ENCODE measurements at regions not wholly inside any gene's neighbourhood (a gene's known extent, or its start where the extent isn't known, plus 50 kb on each side); places are given as distances from the start of the nearest gene placed in this dataset.

DNA sequence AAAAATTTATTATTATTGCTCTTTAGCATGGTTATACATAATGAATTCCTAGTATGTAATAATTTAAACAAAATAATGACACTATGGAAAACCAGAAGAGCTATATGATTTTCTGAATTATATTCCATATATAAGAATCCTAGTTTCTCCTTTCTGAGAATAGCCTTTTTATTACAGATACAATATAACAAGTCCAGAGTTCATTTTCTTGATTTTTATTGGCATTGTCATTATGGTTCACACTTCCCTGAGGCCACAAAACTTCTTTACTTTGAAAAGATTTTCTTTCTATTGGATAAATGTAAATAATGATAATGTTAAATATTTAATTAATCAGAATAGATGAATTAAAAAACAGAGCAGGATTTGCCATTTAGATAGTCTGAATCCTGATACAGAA is 362.3 kb upstream of the BCHE start:
- no peak overlapping the region for H3K27ac ChIP-seq
- TF ChIP-seq, protein P1, sequence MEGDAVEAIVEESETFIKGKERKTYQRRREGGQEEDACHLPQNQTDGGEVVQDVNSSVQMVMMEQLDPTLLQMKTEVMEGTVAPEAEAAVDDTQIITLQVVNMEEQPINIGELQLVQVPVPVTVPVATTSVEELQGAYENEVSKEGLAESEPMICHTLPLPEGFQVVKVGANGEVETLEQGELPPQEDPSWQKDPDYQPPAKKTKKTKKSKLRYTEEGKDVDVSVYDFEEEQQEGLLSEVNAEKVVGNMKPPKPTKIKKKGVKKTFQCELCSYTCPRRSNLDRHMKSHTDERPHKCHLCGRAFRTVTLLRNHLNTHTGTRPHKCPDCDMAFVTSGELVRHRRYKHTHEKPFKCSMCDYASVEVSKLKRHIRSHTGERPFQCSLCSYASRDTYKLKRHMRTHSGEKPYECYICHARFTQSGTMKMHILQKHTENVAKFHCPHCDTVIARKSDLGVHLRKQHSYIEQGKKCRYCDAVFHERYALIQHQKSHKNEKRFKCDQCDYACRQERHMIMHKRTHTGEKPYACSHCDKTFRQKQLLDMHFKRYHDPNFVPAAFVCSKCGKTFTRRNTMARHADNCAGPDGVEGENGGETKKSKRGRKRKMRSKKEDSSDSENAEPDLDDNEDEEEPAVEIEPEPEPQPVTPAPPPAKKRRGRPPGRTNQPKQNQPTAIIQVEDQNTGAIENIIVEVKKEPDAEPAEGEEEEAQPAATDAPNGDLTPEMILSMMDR (conservative IDR thresholded peaks at IDR 0.05), result no peak
- TF ChIP-seq ZFX (IDR thresholded peaks at IDR 0.05), result no peak

DNA sequence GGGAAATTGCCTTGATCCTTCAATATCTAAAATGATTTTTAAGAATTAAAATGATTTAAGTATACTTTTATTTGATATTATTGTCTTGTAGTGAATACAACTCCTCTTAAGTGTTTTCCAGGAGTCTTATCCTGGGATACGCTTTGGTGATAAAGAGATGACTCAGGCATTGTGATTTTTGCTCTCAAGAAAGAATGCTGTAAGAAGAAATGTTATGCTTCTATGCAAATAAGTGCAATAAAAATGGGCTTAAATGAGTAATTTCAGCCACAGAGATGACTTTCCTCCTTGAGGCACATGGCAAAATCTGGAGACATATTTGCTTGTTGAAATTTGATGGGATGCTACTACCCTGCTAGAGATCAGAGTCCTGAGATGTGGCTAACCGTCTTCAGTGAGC is 358.6 kb upstream of the BCHE start:
- TF ChIP-seq, protein P1 (conservative IDR thresholded peaks at IDR 0.05), result no peak
- TF ChIP-seq ZFX (IDR thresholded peaks at IDR 0.05), result no peak
- H3K27ac ChIP-seq, result no peak overlapping the region

DNA sequence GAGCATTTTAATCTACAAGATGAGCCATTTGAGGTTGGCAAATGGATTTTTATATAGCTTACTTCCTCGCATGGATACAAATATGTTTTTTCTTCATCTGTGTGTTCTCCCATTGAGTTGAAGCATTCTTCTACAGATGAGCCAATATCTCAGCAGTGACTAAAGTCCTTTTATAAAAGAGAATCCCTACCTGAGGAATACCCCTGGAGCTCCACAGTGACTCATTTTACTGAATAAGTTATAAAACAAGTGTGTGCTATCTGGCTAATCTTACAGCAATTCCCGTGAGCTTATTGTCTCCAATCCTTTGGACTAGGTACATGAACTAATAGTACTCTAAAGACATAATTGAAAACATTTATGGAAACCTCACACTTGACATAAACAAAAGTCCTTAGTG is 354.2 kb upstream of the BCHE start:
- TF ChIP-seq, protein P1 (conservative IDR thresholded peaks at IDR 0.05), result no peak
- no peak for TF ChIP-seq ZFX (IDR thresholded peaks at IDR 0.05)
- H3K27ac ChIP-seq, result no peak overlapping the region

- no peak for TF ChIP-seq ZFX (IDR thresholded peaks at IDR 0.05)
- TF ChIP-seq, protein P1 (conservative IDR thresholded peaks at IDR 0.05), result no peak
- H3K27ac ChIP-seq, result no peak overlapping the region
Measured at GRCh38 chr3:166190360-166190759, 353.1 kb upstream of the BCHE start.

DNA sequence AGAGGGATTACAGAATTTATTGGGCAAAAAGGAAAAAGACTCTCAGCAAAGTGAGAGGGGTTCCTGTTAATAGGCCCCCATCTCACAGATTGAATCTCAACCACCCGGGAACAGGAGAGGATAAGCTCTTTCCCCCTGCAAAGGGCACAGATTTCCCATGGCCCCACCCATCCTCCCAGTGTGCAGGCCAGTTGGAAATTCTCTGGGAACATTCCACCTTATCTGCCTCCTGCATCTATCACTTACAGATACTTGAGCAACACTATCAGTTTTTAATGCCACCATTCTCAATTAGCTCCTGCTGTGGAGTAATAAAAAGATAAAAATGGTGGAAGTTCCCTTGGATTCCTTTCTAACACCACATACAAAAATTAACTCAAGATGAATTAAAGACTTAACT is 350.0 kb upstream of the BCHE start:
- TF ChIP-seq, protein P1 (conservative IDR thresholded peaks at IDR 0.05), result no peak

GRCh38 chr3:166186003-166186402 is 348.8 kb upstream of the BCHE start:
- H3K27ac ChIP-seq, result no peak overlapping the region
- TF ChIP-seq, protein P1 (conservative IDR thresholded peaks at IDR 0.05), result no peak
- no peak for TF ChIP-seq ZFX (IDR thresholded peaks at IDR 0.05)

More for the DNA sequence above, 350.0 kb upstream of the BCHE start:
- H3K27ac ChIP-seq, result no peak overlapping the region

DNA sequence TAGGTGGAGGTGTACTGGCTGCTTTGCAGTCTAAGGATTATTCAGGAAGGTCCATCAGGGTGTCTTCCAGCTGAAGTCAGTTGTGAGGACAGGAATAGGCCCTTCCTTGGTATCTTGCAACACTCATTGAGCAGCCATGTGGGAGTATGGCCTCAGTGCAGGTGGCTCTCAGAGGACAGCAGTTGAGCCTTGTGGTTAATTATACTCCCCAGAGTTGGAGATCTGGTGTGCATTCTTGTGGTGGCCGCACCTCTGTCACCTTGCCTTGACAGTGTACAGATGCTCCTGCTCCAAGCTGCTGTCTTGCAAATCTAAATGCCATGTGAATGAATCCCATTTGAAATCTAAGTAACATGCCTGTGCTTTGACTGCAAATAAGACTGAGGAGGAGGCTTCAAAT is 339.9 kb upstream of the BCHE start:
- TF ChIP-seq, protein P1 (conservative IDR thresholded peaks at IDR 0.05), result no peak
- TF ChIP-seq ZFX (IDR thresholded peaks at IDR 0.05), result no peak

More for the DNA sequence above, 339.9 kb upstream of the BCHE start:
- H3K27ac ChIP-seq, result no peak overlapping the region

Measured in C4-2B (cell line).